GM18870 (cell line): ENCODE measurements at regions not wholly inside any gene's neighbourhood (a gene's known extent, or its start where the extent isn't known, plus 50 kb on each side); places are given as distances from the start of the nearest gene placed in this dataset.
"Not testable (repeated sequence)": the region's sequence is repeated elsewhere in the genome, so short reads cannot be mapped to it uniquely, and the experiment has no call there.

ENCODE experiments used
- ATAC-seq: cut with Tn5 transposase; IDR thresholded peaks from one replicate; pipeline ENCODE4 v1.9.1; 2021; ENCODE audit warnings: moderate library complexity; ENCODE audit not compliant: unreplicated experiment

- no peak for ATAC-seq
Observed at GRCh38 chr6:78492351-78493017, 374.9 kb upstream of the IRAK1BP1 start.

- no peak for ATAC-seq
Observed at GRCh38 chr6:78500299-78501089, 366.9 kb upstream of the IRAK1BP1 start.

- ATAC-seq, result no peak
Observed at GRCh38 chr6:78502386-78502887, 364.9 kb upstream of the IRAK1BP1 start.

- no peak for ATAC-seq
Observed at GRCh38 chr6:78505178-78505577, 362.2 kb upstream of the IRAK1BP1 start.

- no peak for ATAC-seq
Observed at GRCh38 chr6:78511009-78511408, 356.3 kb upstream of the IRAK1BP1 start.

GRCh38 chr6:78513856-78514255 lies 353.5 kb upstream of the IRAK1BP1 start:
- no peak for ATAC-seq

GRCh38 chr6:78515271-78515670 lies 352.1 kb upstream of the IRAK1BP1 start:
- ATAC-seq, result no peak

GRCh38 chr6:78517399-78517798 lies 350.0 kb upstream of the IRAK1BP1 start:
- ATAC-seq, result no peak

- ATAC-seq, result no peak
Observed at GRCh38 chr6:78523622-78524021, 343.7 kb upstream of the IRAK1BP1 start.

GRCh38 chr6:78525976-78526375 lies 341.4 kb upstream of the IRAK1BP1 start:
- ATAC-seq, result no peak

GRCh38 chr6:78526432-78526831 lies 340.9 kb upstream of the IRAK1BP1 start:
- ATAC-seq, result no peak

- no peak for ATAC-seq
Observed at GRCh38 chr6:78528926-78529325, 338.4 kb upstream of the IRAK1BP1 start.

GRCh38 chr6:78530208-78530607 lies 337.1 kb upstream of the IRAK1BP1 start:
- ATAC-seq, result no peak

- ATAC-seq, result no peak
Observed at GRCh38 chr6:78533426-78533825, 333.9 kb upstream of the IRAK1BP1 start.

- ATAC-seq, result no peak
Observed at GRCh38 chr6:78533876-78534275, 333.5 kb upstream of the IRAK1BP1 start.

- no peak for ATAC-seq
Observed at GRCh38 chr6:78538002-78538401, 329.3 kb upstream of the IRAK1BP1 start.

- ATAC-seq, result not testable (repeated sequence)
Observed at GRCh38 chr6:78547636-78548035, 319.7 kb upstream of the IRAK1BP1 start.

- ATAC-seq, result no peak
Observed at GRCh38 chr6:78551361-78551760, 316.0 kb upstream of the IRAK1BP1 start.

GRCh38 chr6:78552435-78552834 lies 314.9 kb upstream of the IRAK1BP1 start:
- ATAC-seq, result no peak

- no peak for ATAC-seq
Observed at GRCh38 chr6:78554341-78554740, 313.0 kb upstream of the IRAK1BP1 start.

- ATAC-seq, result no peak
Observed at GRCh38 chr6:78559056-78559455, 308.3 kb upstream of the IRAK1BP1 start.

GRCh38 chr6:78561015-78561414 lies 306.3 kb upstream of the IRAK1BP1 start:
- no peak for ATAC-seq
